Gastroesophageal sphincter (tissue), 4 donors: ENCODE measurements at regions not wholly inside any gene's neighbourhood (a gene's known extent, or its start where the extent isn't known, plus 50 kb on each side); places are given as distances from the start of the nearest gene placed in this dataset.

Experiments used
- ATAC-seq: fragments of 150-250 bp; one replicate; pipeline ENCODE4 v1.9.1; 2016; ENCODE audit warnings: mild to moderate bottlenecking, moderate library complexity
- H3K27ac ChIP-seq, 4 donors: fragments of 200-600 bp; sonication (generic) in 3 of 4; 1 replicate in 3 of 4; 2 replicates in 1 of 4; pipeline ENCODE4 v1.5.1; 2016 to 2019
- H3K27me3 ChIP-seq: fragments of 200-600 bp; sonication (generic); one replicate; pipeline ENCODE4 v1.5.1; 2019
- H3K36me3 ChIP-seq, 2 donors: fragments of 200-600 bp; sonication (generic); one replicate each; pipeline ENCODE4 v1.5.1; 2019; ENCODE audit warnings: control low read depth in 1 of 2
- H3K4me1 ChIP-seq, 3 donors: fragments of 200-600 bp; sonication (generic); 1 replicate in 2 of 3; 2 replicates in 1 of 3; pipeline ENCODE4 v1.5.1; 2016 to 2019; ENCODE audit warnings: control low read depth in 2 of 3
- H3K4me3 ChIP-seq, 2 donors: fragments of 200-600 bp; sonication (generic); one replicate each; pipeline ENCODE4 v1.5.1; 2019; ENCODE audit warnings: mild to moderate bottlenecking in 1 of 2, moderate library complexity in 1 of 2
- H3K9me3 ChIP-seq, 3 donors: fragments of 200-600 bp; sonication (generic); one replicate each; pipeline ENCODE4 v1.5.1; 2017 to 2019; ENCODE audit warnings: control low read depth in 2 of 3
- EP300 ChIP-seq: sonication (generic); formaldehyde crosslinking; IDR thresholded peaks from one replicate; pipeline ENCODE4 v1.6.1; 2017; ENCODE audit warnings: antibody characterized with exemption, mild to moderate bottlenecking
- POLR2A ChIP-seq, 2 donors: fragments of 450-650 bp; IDR thresholded peaks; one replicate each; pipeline ENCODE4 v1.6.1; 2017; ENCODE audit warnings: antibody characterized with exemption in 2 of 2, mild to moderate bottlenecking in 2 of 2, moderate library complexity in 1 of 2
- POLR2AphosphoS5 ChIP-seq: sonication (generic); formaldehyde crosslinking; IDR thresholded peaks from one replicate; pipeline ENCODE4 v1.6.1; 2017; ENCODE audit warnings: antibody characterized with exemption
- WGBS, 2 donors: methylation state at CpG; one replicate each; pipeline ENCODE4 v1.1.5; 2018; ENCODE audit warnings: low coverage in 1 of 2; 5-methylcytosine and 5-hydroxymethylcytosine counted together
- TF ChIP-seq, protein P1 (sequence below), 4 experiments: fragments of 200-600 bp in 2 of 4; fragments of 450-650 bp in 2 of 4; sonication (generic) in 1 of 4; IDR thresholded peaks; one replicate each; pipeline ENCODE4 v1.5.1; 2017 to 2019; ENCODE audit warnings: antibody characterized with exemption in 4 of 4, mild to moderate bottlenecking in 2 of 4, moderate library complexity in 2 of 4

DNA sequence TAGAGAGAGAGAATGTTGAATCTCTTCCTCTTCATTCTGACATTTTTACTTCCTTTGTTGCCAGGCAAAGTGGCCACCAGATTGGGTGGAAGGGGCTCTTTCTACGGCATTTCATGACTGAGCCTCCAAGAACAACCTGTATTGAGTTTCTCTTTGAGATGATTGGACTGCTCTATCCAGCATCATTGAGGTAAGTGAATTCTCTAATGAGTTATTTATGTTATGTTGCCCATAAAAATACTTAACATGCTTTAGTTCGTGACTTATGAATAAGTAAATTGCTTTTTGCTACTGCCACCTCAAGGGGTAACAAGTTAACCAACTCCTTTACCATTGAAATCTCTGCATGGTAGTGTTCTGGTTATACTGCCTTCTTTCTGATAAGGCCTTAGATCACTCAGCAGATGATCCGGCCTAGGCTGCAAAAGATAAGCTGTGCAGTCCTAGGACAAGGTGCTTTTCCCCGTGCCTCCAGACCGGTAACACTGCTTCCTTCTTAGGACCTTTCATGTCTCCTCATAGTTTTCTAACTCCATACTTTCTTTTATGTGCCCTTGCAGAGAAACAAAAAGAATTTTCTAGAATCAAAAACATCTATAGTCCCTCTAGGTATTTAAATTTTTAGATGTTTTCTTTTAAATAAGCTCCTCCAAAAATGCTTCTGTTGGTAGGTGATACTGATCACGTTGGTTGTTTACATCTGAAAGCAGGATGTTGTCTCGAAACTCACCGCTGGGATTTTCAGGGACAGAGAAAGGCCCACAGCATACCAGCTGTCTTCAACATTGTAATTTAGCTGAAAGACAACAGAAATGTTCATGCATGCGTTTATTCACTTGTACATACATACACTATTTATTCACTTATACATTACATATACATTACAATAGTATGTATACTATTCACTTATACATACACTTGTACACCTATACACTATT lies 157.1 kb upstream of the RBPJ start:
- H3K4me3 ChIP-seq = no peak overlapping the region
- WGBS, 2 donors = 76 to 79% methylated on average over 9 of the region's 9 CpGs

DNA sequence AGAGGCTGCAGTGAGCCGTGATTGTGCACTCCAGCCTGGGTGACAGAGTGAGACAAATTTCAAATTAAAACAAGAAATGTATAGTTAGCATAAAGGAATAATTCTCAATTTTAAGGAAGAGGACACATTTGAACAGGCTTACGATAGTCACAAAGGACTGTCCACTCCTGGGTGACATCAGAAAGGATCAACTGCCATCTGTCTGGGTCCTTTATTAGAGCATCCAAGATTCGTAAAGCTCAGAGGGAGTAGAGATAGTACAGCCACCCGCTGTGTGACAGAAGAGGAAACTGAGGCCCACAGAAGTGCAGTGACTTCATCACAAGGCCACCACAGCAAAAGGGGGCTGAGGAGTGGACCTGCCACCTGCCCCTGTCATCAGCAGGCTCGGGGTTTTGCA lies 149.3 kb upstream of the RBPJ start:
- WGBS, 2 donors = 78 to 95% methylated on average over 5 of the region's 5 CpGs
- Histone ChIP-seq H3K27me3 (peaks cover 10% of the 10 kb centered on the region), H3K27ac (no peak overlapping the region), H3K4me1 (peaks cover 0 to 9% (median 3%) of the 10 kb centered on the region in 3 donors), H3K4me3 (no peak overlapping the region), H3K36me3 (no peaks in the 10 kb centered on the region), H3K9me3 (no peaks in the 10 kb centered on the region)
- ATAC-seq = peak; percentile 5
- TF ChIP-seq, protein P1, sequence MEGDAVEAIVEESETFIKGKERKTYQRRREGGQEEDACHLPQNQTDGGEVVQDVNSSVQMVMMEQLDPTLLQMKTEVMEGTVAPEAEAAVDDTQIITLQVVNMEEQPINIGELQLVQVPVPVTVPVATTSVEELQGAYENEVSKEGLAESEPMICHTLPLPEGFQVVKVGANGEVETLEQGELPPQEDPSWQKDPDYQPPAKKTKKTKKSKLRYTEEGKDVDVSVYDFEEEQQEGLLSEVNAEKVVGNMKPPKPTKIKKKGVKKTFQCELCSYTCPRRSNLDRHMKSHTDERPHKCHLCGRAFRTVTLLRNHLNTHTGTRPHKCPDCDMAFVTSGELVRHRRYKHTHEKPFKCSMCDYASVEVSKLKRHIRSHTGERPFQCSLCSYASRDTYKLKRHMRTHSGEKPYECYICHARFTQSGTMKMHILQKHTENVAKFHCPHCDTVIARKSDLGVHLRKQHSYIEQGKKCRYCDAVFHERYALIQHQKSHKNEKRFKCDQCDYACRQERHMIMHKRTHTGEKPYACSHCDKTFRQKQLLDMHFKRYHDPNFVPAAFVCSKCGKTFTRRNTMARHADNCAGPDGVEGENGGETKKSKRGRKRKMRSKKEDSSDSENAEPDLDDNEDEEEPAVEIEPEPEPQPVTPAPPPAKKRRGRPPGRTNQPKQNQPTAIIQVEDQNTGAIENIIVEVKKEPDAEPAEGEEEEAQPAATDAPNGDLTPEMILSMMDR (IDR thresholded peaks at IDR 0.05) = no peak
- TF ChIP-seq POLR2A (IDR thresholded peaks at IDR 0.05) (no peak), POLR2AphosphoS5 (no peak), EP300 (no peak)

More for the DNA sequence above, 157.1 kb upstream of the RBPJ start:
- H3K9me3 ChIP-seq = no peaks in the 10 kb centered on the region
- ATAC-seq = no peak
- no peak overlapping the region for H3K27ac ChIP-seq
- TF ChIP-seq POLR2AphosphoS5 = no peak
- no peaks in the 10 kb centered on the region for H3K27me3 ChIP-seq
- H3K36me3 ChIP-seq = no peaks in the 10 kb centered on the region
- H3K4me1 ChIP-seq = no peaks in the 10 kb centered on the region

DNA sequence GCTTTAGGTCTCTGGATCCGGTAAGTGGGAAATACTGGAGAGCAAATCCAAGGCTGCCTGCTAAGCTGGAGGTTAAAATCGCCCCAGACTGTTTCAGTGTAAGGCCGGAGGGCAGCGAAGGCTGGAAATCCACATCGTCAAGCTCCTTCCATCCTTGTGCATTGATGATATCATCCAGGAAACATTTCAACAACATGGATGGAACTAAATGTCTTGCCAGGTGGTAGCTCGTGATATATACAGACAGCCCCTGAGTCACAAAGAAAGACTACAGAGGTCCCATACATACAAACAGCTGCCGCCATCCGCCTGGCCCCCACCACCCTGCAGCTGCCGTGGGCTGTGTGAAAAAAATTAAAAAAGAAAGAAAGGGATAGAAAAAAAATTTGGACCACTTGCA lies 148.9 kb upstream of the RBPJ start:
- peak; percentile 16 for ATAC-seq
- 35 to 71% methylated on average over 1 to 9 of the region's 9 CpGs for WGBS, 2 donors
- TF ChIP-seq POLR2AphosphoS5 (no peak), POLR2A (IDR thresholded peaks at IDR 0.05) (no peak), EP300 (no peak)
- TF ChIP-seq, protein P1 (IDR thresholded peaks at IDR 0.05) = no peak
- H3K4me3 ChIP-seq = no peak overlapping the region
- H3K4me1 ChIP-seq = peaks cover 0 to 9% (median 3%) of the 10 kb centered on the region in 3 donors
- peaks cover 10% of the 10 kb centered on the region for H3K27me3 ChIP-seq
- H3K9me3 ChIP-seq = no peaks in the 10 kb centered on the region
- H3K36me3 ChIP-seq = no peaks in the 10 kb centered on the region
- H3K27ac ChIP-seq = no peak overlapping the region

DNA sequence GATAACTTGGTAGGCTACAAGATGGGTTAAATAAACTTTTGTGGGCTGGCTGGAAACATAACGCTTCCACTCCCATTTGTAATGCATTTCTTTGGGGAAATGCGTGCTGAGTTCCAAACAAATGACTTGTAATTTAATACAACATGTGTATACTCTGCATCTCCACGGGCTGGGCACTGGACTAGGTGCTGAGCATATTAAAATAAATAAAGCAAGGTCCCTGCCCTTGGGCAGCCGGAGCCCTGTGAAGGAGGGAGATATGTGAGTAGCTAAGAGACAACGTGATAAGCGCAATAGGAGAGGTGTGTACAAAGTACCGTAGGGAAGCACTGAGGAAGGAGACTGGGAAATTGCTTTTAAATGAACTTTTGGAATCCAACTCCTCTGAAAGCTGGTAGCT lies 147.2 kb upstream of the RBPJ start:
- no peaks in the 10 kb centered on the region for H3K9me3 ChIP-seq
- peaks cover 10% of the 10 kb centered on the region for H3K27me3 ChIP-seq
- no peak for ATAC-seq
- peaks cover 0 to 9% (median 3%) of the 10 kb centered on the region in 3 donors for H3K4me1 ChIP-seq
- no peak overlapping the region for H3K27ac ChIP-seq
- 42 to 59% methylated on average over 5 to 7 of the region's 7 CpGs for WGBS, 2 donors
- no peaks in the 10 kb centered on the region for H3K36me3 ChIP-seq
- TF ChIP-seq EP300 (no peak), POLR2A (IDR thresholded peaks at IDR 0.05) (no peak), POLR2AphosphoS5 (no peak)
- TF ChIP-seq, protein P1 (IDR thresholded peaks at IDR 0.05) = no peak
- H3K4me3 ChIP-seq = no peak overlapping the region

DNA sequence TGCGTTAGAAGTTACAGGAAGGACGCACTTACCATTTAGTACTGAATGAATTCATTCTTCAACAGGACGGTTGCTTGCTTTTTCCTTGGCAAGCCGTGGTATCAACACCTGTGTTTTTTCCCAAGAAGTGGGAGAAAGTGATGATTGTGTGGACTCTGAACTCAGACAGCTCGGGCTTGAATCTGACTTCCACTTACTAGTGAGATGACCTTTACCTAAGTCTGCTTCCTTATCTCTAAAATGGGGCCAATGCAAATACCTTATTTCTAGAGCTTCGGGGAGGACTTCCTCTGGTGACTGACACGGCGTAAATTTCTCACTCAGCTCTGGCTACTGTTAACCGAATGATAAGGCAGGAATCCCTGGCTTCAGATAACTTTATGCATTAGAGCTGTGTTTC lies 146.8 kb upstream of the RBPJ start:
- 38 to 55% methylated on average over 2 to 9 of the region's 9 CpGs for WGBS, 2 donors
- TF ChIP-seq POLR2AphosphoS5 (no peak), POLR2A (IDR thresholded peaks at IDR 0.05) (no peak), EP300 (no peak)
- TF ChIP-seq, protein P1 (IDR thresholded peaks at IDR 0.05) = no peak
- H3K27ac ChIP-seq = no peak overlapping the region

More for the DNA sequence above, 146.8 kb upstream of the RBPJ start:
- no peaks in the 10 kb centered on the region for H3K9me3 ChIP-seq
- no peaks in the 10 kb centered on the region for H3K36me3 ChIP-seq
- H3K27me3 ChIP-seq = peaks cover 10% of the 10 kb centered on the region
- no peak for ATAC-seq
- H3K4me1 ChIP-seq = peaks cover 0 to 9% (median 3%) of the 10 kb centered on the region in 3 donors
- no peak overlapping the region for H3K4me3 ChIP-seq
